DND-41 (cell line): ENCODE measurements at regions not wholly inside any gene's neighbourhood (a gene's known extent, or its start where the extent isn't known, plus 50 kb on each side); places are given as distances from the start of the nearest gene placed in this dataset.

ENCODE experiments used
- EZH2 ChIP-seq: IDR thresholded peaks from 3 replicates; pipeline ENCODE4 v1.6.1; 2012; ENCODE audit warnings: borderline replicate concordance, low read depth, mild to moderate bottlenecking, moderate library complexity, low read length, inconsistent platforms; ENCODE audit not compliant: severe bottlenecking
- TF ChIP-seq, protein P1 (sequence below): IDR thresholded peaks from 2 replicates; pipeline ENCODE4 v1.5.1; 2012; ENCODE audit warnings: borderline replicate concordance, low read length, moderate library complexity, mild to moderate bottlenecking; ENCODE audit not compliant: poor library complexity, severe bottlenecking; ENCODE audit errors: extremely low read depth

DNA sequence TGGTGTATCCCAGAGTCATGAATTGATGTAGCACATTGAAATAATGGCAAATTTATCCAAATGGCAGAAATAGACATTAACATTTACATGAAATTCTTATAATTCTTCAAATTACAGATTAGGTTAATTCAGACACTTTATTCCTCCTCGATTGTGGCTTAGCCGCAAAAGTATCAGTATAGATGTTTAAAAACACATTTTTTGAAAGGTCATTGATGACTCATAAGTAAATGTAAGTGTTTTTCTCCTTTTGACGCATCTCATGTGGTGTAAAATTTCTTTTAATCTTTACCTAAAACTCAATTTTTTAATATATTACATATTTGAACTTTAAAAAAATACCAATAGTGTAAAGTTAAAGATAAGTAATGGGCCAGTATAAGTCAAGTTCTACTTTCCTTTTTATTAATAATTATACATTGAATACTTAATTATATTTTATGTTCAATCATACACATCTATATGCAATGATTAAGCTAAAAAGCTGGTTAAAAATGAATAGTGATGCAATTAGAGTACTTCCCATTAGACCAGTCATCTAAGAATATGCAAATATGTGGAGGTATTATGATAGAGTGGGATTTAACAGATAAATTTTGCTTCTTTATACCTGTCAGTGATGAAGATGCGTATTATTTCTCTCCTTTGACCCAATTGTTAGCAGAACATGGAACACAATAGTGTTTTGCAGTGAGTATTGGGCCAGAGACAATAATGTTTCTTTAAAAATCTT, 678.1 kb upstream of the DPPA4 start:
- TF ChIP-seq, protein P1, sequence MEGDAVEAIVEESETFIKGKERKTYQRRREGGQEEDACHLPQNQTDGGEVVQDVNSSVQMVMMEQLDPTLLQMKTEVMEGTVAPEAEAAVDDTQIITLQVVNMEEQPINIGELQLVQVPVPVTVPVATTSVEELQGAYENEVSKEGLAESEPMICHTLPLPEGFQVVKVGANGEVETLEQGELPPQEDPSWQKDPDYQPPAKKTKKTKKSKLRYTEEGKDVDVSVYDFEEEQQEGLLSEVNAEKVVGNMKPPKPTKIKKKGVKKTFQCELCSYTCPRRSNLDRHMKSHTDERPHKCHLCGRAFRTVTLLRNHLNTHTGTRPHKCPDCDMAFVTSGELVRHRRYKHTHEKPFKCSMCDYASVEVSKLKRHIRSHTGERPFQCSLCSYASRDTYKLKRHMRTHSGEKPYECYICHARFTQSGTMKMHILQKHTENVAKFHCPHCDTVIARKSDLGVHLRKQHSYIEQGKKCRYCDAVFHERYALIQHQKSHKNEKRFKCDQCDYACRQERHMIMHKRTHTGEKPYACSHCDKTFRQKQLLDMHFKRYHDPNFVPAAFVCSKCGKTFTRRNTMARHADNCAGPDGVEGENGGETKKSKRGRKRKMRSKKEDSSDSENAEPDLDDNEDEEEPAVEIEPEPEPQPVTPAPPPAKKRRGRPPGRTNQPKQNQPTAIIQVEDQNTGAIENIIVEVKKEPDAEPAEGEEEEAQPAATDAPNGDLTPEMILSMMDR, result no peak
- no peak for TF ChIP-seq EZH2
